ENCODE measurements at regions not wholly inside any gene's neighbourhood (a gene's known extent, or its start where the extent isn't known, plus 50 kb on each side); places are given as distances from the start of the nearest gene placed in this dataset.

DNA sequence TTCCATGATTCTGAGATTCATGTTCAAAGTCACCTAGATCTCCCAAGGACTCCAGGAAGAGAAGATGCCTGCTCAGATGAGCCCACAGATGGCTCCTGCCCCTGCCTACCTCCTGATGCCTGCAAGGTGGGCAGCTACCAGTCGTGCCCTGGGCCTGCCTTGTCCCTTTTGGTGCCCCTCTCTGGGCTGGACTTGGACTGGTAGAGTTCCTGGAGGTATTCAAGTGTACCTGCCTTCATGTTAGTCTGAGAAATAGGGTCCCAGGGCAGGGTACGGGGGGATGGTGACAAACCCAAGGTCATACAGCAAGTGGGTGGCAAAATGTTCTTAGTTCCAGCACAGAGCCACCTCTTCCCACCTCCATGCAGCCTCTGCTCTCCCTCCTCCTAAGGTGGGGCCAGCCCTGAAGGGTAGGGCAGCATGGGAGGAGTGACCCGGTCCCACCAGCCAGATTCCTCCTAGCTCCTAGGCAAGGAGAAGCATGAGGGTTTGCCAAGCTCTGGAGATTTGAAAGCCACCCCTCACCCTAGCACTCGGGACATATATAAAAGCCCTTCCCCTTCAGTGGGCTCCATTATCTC is 80.8 kb upstream of the UNC5B start:
- intact Hi-C loops (cut with micrococcal nuclease), result no loop called here
- Histone ChIP-seq H3K4me2 (replicated peaks; ENCODE audit: low read depth, low read length, poor library complexity, severe bottlenecking) (no peak overlapping the region), H3K9me3 (ENCODE audit: control extremely low read depth in 1 of 3, control insufficient read depth in 2 of 3, insufficient read depth in 1 of 3, low read length in 2 of 3) (no peaks in the 10 kb centered on the region), H4K20me1 (ENCODE audit: control insufficient read depth, insufficient read depth, low read length, poor library complexity, severe bottlenecking) (no peaks in the 10 kb centered on the region), H2AFZ (ENCODE audit: insufficient read depth, low read depth, low read length, poor library complexity, severe bottlenecking) (no peak overlapping the region), H3K79me2 (ENCODE audit: control insufficient read depth, insufficient read depth, low read length) (no peaks in the 10 kb centered on the region), H3K27me3 (replicated peaks in 1 of 4; ENCODE audit: control extremely low read depth in 1 of 4, control insufficient read depth in 3 of 4, insufficient read depth in 4 of 4, low read length in 3 of 4) (peaks cover 0 to 12% (median 2%) of the 10 kb centered on the region in 4 experiments), H3K36me3 (replicated peaks in 1 of 2; ENCODE audit: control extremely low read depth in 1 of 2, control insufficient read depth in 1 of 2, extremely low read depth in 1 of 2, insufficient read depth in 2 of 2, low read length in 1 of 2) (no peaks in the 10 kb centered on the region), H3K4me1 (ENCODE audit: control insufficient read depth in 2 of 2, insufficient read depth in 2 of 2, low read length in 2 of 2) (no peaks in the 10 kb centered on the region), H3K9ac (ENCODE audit: low read length) (no peak overlapping the region), H3K27ac (ENCODE audit: low read length in 2 of 2) (no peak overlapping the region), H3K4me3 (ENCODE audit: control extremely low read depth in 1 of 5, extremely low read depth in 1 of 5, insufficient read depth in 1 of 5, low read depth in 2 of 5, low read length in 4 of 5) (no peak overlapping the region)
- ChIA-PET POLR2A (no interaction called here), CTCF (no interaction called here)
- 75% methylated on average over 4 of the region's 4 CpGs for WGBS (ENCODE audit: insufficient coverage)
- Mint-ChIP-seq H3K4me3 (no peak overlapping the region), H3K9me3 (ENCODE audit: insufficient read depth) (no peaks in the 10 kb centered on the region), H3K27me3 (peaks cover 41% of the 10 kb centered on the region), H3K4me1 (no peaks in the 10 kb centered on the region), H3K27ac (no peak overlapping the region)
- ATAC-seq (ENCODE audit: low read depth) (no peak), DNase-seq (no peak)
- no peak for TF ChIP-seq CTCF (IDR thresholded peaks at IDR 0.05)
- no peak for TF ChIP-seq EZH2 (IDR thresholded peaks at IDR 0.05; ENCODE audit: borderline replicate concordance, insufficient read depth, low read depth, low read length, poor library complexity, severe bottlenecking)

DNA sequence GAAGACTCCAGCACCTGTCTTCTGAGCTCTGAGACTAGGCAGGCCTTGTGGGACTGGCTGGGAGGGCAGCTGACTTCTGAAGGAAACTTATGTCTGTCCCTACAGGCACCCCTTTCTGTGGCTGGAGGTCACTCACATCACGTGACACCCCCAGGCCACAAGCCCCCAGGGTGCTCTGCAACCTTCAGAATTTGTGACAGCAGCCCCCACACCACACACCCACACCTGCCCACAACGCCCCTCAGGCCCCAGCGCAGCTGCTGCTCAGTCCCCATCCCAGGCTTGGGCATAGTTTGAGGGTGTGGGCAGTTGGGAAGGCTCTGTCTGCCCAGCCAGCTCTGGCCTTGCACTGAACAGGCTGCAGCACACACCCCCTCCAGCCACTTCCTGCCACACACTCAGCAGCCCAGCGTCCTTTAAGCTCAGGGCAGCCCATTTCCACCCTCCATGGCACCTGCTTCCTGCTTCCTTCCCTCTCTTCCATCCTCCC is 80.0 kb upstream of the UNC5B start:
- no peaks in the 10 kb centered on the region for H3K9me3 ChIP-seq (ENCODE audit: control extremely low read depth in 1 of 3, control insufficient read depth in 2 of 3, insufficient read depth in 1 of 3, low read length in 2 of 3)
- Mint-ChIP-seq H3K4me3 (no peak overlapping the region), H3K27ac (no peak overlapping the region), H3K9me3 (ENCODE audit: insufficient read depth) (no peaks in the 10 kb centered on the region), H3K27me3 (peaks cover 41% of the 10 kb centered on the region), H3K4me1 (no peaks in the 10 kb centered on the region)
- peaks cover 0 to 12% (median 2%) of the 10 kb centered on the region in 4 experiments for H3K27me3 ChIP-seq (replicated peaks in 1 of 4; ENCODE audit: control extremely low read depth in 1 of 4, control insufficient read depth in 3 of 4, insufficient read depth in 4 of 4, low read length in 3 of 4)
- no peaks in the 10 kb centered on the region for H3K79me2 ChIP-seq (ENCODE audit: control insufficient read depth, insufficient read depth, low read length)
- CTCF ChIA-PET, result no interaction called here
- 32% methylated on average over 2 of the region's 4 CpGs for WGBS (ENCODE audit: insufficient coverage)
- no peaks in the 10 kb centered on the region for H3K4me1 ChIP-seq (ENCODE audit: control insufficient read depth in 2 of 2, insufficient read depth in 2 of 2, low read length in 2 of 2)
- no peak overlapping the region for H3K9ac ChIP-seq (ENCODE audit: low read length)
- no peak for ATAC-seq (ENCODE audit: low read depth)
- no peak for TF ChIP-seq CTCF (IDR thresholded peaks at IDR 0.05)
- TF ChIP-seq EZH2 (IDR thresholded peaks at IDR 0.05; ENCODE audit: borderline replicate concordance, insufficient read depth, low read depth, low read length, poor library complexity, severe bottlenecking), result no peak
- POLR2A ChIA-PET, result no interaction called here
- no peak overlapping the region for H3K27ac ChIP-seq (ENCODE audit: low read length in 2 of 2)
- H3K4me2 ChIP-seq (replicated peaks; ENCODE audit: low read depth, low read length, poor library complexity, severe bottlenecking), result no peak overlapping the region
- H4K20me1 ChIP-seq (ENCODE audit: control insufficient read depth, insufficient read depth, low read length, poor library complexity, severe bottlenecking), result no peaks in the 10 kb centered on the region
- no peak for DNase-seq
- intact Hi-C loops (cut with micrococcal nuclease), result no loop called here
- H3K36me3 ChIP-seq (replicated peaks in 1 of 2; ENCODE audit: control extremely low read depth in 1 of 2, control insufficient read depth in 1 of 2, extremely low read depth in 1 of 2, insufficient read depth in 2 of 2, low read length in 1 of 2), result no peaks in the 10 kb centered on the region
- H3K4me3 ChIP-seq (ENCODE audit: control extremely low read depth in 1 of 5, extremely low read depth in 1 of 5, insufficient read depth in 1 of 5, low read depth in 2 of 5, low read length in 4 of 5), result no peak overlapping the region
- H2AFZ ChIP-seq (ENCODE audit: insufficient read depth, low read depth, low read length, poor library complexity, severe bottlenecking), result no peak overlapping the region
